Cardiac fibroblast (primary cell): ENCODE measurements at regions not wholly inside any gene's neighbourhood (a gene's known extent, or its start where the extent isn't known, plus 50 kb on each side); places are given as distances from the start of the nearest gene placed in this dataset.

ENCODE experiments used
- DNase-seq, 2 donors: peaks; one replicate each; pipeline versions ENCODE4 v3.0.0 to v3.0.0-alpha.2; 2010; ENCODE audit warnings: low read depth in 2 of 2
- H3K4me3 ChIP-seq, 2 donors: replicated peaks in 1 of 2; 1 replicate in 1 of 2; 2 replicates in 1 of 2; pipeline ENCODE4 v1.5.1; 2011; ENCODE audit warnings: low read depth in 2 of 2, low read length in 2 of 2, mild to moderate bottlenecking in 2 of 2, moderate library complexity in 1 of 2
- TF ChIP-seq, protein P1 (sequence below): IDR thresholded peaks from one replicate; pipeline ENCODE4 v1.5.1; 2011; ENCODE audit warnings: low read depth, mild to moderate bottlenecking, low read length, inconsistent platforms

DNA sequence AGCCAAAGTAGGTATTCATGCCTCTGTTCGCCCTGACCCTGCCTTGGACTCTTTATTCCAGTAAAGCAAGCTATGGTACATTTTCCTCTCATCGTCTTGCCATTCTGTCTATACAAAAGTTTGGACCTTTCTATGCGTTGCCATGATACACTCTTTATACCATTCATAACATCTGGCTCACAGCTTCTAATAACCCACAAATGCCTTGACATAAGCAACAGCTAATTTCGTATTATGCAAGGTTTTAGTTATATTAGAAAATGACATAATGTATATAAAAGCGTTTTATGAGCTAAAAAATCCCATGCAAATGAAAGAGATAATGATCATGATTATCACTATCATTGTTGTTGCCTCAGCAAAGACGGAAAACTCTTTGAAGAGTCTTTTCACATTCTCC is 265.7 kb downstream of the TMEM167A start:
- no peak for DNase-seq
- TF ChIP-seq, protein P1, sequence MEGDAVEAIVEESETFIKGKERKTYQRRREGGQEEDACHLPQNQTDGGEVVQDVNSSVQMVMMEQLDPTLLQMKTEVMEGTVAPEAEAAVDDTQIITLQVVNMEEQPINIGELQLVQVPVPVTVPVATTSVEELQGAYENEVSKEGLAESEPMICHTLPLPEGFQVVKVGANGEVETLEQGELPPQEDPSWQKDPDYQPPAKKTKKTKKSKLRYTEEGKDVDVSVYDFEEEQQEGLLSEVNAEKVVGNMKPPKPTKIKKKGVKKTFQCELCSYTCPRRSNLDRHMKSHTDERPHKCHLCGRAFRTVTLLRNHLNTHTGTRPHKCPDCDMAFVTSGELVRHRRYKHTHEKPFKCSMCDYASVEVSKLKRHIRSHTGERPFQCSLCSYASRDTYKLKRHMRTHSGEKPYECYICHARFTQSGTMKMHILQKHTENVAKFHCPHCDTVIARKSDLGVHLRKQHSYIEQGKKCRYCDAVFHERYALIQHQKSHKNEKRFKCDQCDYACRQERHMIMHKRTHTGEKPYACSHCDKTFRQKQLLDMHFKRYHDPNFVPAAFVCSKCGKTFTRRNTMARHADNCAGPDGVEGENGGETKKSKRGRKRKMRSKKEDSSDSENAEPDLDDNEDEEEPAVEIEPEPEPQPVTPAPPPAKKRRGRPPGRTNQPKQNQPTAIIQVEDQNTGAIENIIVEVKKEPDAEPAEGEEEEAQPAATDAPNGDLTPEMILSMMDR: no peak
- H3K4me3 ChIP-seq: no peak overlapping the region

- no peak for DNase-seq
- no peak overlapping the region for H3K4me3 ChIP-seq
- TF ChIP-seq, protein P1: no peak
Observed at GRCh38 chr5:82809420-82810143, 267.6 kb downstream of the TMEM167A start.

GRCh38 chr5:82808960-82809359 is 268.2 kb downstream of the TMEM167A start:
- TF ChIP-seq, protein P1: no peak
- no peak overlapping the region for H3K4me3 ChIP-seq
- peak; percentile 12 to 74 for DNase-seq

GRCh38 chr5:82807021-82807420 is 270.2 kb downstream of the TMEM167A start:
- no peak for DNase-seq
- no peak overlapping the region for H3K4me3 ChIP-seq
- TF ChIP-seq, protein P1: no peak

- no peak overlapping the region for H3K4me3 ChIP-seq
- TF ChIP-seq, protein P1: no peak
- DNase-seq: peak; percentile 28 to 53
Observed at GRCh38 chr5:82806513-82806912, 270.7 kb downstream of the TMEM167A start.

DNA sequence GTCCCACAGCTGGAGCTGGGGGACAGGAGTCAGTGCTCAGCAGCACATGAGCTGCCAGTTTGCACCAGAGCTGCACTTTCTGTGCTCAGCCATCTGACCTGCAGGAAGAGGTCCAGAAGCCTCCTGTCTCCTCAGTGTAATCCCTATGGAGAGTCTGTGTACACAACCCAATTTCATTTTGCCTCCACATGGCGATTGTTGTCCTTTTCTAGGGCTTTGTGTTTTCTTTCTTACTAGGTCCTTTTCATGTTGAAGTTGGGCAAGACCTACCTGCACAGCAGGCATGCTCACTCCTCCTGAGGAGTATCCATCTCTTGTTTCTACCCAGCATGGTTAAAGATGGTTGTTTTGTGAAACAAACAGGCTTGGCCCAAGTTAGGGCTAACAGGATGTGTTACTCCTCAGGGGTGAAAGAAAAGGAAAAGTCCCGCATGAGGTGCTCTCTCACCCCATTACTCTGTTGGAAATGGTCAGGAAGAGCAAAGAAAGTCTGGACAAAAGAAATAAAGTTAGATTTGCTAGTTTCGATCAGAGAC is 273.0 kb downstream of the TMEM167A start:
- no peak for DNase-seq
- H3K4me3 ChIP-seq: no peak overlapping the region
- TF ChIP-seq, protein P1: no peak
